ENCODE measurements at regions not wholly inside any gene's neighbourhood (a gene's known extent, or its start where the extent isn't known, plus 50 kb on each side); places are given as distances from the start of the nearest gene placed in this dataset.

DNA sequence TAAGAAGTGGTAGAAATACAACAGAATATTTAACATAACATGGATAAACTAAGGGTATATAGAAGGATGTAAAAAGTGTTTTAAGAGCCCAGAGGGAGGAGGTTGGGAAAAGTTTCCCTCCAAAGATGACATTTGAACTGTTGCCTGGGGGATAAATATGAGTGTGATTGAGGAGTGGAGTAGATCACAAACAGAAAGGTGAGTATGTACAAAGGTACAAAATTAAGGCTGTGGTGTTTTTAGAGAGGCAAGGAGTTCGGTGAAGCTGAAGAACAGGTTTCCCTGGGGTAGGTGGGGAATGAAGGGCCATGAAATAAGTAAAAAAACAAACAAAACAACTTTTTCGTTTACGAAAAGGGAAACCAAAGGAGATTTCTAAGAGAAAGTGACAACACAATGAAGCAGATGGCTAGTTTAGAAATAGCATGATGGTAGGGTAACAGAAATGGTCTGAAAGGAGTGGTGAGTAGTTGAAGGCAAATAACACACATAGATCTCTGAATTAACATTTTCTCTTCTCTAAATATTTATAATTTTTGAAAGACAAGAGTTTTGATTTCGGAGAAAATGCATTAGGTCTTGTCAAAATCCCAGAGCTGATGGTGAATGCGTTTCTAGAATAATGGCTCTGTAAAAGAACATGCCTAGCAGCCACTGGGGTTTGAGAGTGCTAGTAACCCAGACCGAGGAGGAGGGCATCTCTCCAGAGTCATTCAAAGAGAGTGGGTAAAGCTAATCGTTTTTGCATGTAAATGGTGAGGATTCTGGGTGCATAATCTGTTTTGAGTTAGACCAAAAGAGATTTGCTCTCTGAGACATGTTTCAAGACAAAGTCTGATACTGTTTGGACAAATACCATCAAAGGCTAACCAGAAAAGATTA lies 240.4 kb upstream of the DCN start:
- ChIA-PET POLR2A (ENCODE audit: low non-redundant PET) (no interaction called here), CTCF (no interaction called here)
- TF ChIP-seq, protein P1, sequence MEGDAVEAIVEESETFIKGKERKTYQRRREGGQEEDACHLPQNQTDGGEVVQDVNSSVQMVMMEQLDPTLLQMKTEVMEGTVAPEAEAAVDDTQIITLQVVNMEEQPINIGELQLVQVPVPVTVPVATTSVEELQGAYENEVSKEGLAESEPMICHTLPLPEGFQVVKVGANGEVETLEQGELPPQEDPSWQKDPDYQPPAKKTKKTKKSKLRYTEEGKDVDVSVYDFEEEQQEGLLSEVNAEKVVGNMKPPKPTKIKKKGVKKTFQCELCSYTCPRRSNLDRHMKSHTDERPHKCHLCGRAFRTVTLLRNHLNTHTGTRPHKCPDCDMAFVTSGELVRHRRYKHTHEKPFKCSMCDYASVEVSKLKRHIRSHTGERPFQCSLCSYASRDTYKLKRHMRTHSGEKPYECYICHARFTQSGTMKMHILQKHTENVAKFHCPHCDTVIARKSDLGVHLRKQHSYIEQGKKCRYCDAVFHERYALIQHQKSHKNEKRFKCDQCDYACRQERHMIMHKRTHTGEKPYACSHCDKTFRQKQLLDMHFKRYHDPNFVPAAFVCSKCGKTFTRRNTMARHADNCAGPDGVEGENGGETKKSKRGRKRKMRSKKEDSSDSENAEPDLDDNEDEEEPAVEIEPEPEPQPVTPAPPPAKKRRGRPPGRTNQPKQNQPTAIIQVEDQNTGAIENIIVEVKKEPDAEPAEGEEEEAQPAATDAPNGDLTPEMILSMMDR (conservative IDR thresholded peaks at IDR 0.05; ENCODE audit: low read depth) = no peak
- DNase-seq (ENCODE audit: low spot score) = no peak
- H3K27ac ChIP-seq = no peak overlapping the region

GRCh38 chr12:91422127-91422526 lies 239.5 kb upstream of the DCN start:
- DNase-seq (ENCODE audit: low spot score) = no peak
- no peak overlapping the region for H3K27ac ChIP-seq
- CTCF ChIA-PET = interaction anchor here (0.6 kb wide), 1 partner anchor 20 kb away, joined by 6 read pairs; no protein-coding TSS in a partner anchor
- TF ChIP-seq, protein P1 (conservative IDR thresholded peaks at IDR 0.05; ENCODE audit: low read depth) = no peak
- POLR2A ChIA-PET (ENCODE audit: low non-redundant PET) = no interaction called here

- POLR2A ChIA-PET (ENCODE audit: low non-redundant PET) = no interaction called here
- CTCF ChIA-PET = no interaction called here
- TF ChIP-seq, protein P1 (conservative IDR thresholded peaks at IDR 0.05; ENCODE audit: low read depth) = no peak
- no peak overlapping the region for H3K27ac ChIP-seq
- DNase-seq (ENCODE audit: low spot score) = no peak
Measured at GRCh38 chr12:91419809-91420208, 237.2 kb upstream of the DCN start.

DNA sequence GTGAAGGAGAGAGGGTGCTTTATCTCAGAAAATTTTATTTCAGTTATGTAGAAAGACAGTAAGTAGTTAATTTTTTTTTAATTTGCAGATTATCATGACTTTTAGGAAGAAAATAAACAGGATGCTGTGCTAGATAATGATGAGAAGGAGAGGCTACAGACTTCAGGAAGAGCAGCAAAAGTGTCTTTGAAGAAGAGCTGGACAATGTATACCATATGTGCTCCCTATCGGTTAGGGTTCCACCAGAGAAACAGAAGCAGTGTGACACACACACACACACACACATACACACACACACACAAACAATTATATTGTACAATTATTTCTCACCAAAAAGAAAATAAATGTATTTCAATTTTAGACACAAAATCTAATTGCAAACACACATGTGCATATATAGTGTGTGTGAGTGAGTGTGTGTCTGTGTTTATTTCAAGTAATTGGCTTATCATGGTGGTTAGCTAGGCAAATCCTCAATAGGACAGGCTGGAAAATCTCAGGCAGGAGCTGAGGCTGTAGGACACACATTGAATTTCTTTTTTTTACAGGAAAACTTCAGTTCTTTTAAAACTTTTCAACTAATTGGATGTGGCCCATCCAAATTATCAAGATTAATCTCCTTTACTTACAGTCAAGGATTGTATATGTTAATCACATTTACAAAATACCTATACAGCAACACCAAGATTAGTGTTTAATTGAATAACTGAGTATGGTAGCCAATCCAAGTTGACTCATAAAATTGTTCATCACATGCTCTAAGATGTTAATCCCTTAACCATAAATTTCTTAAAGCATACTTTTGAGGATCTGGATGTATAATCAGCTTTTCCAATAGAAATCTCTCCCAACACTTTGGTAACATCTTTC lies 235.8 kb upstream of the DCN start:
- CTCF ChIA-PET = no interaction called here
- TF ChIP-seq, protein P1 (conservative IDR thresholded peaks at IDR 0.05; ENCODE audit: low read depth) = no peak

GRCh38 chr12:91417650-91418049 lies 235.0 kb upstream of the DCN start:
- DNase-seq (ENCODE audit: low spot score) = no peak
- H3K27ac ChIP-seq = no peak overlapping the region
- ChIA-PET POLR2A (ENCODE audit: low non-redundant PET) (no interaction called here), CTCF (no interaction called here)
- TF ChIP-seq, protein P1 (conservative IDR thresholded peaks at IDR 0.05; ENCODE audit: low read depth) = no peak

More for the DNA sequence above, 235.8 kb upstream of the DCN start:
- DNase-seq (ENCODE audit: low spot score) = no peak
- POLR2A ChIA-PET (ENCODE audit: low non-redundant PET) = no interaction called here
- no peak overlapping the region for H3K27ac ChIP-seq

GRCh38 chr12:91414636-91415035 lies 232.0 kb upstream of the DCN start:
- no peak for DNase-seq (ENCODE audit: low spot score)
- H3K27ac ChIP-seq = no peak overlapping the region
- TF ChIP-seq, protein P1 (conservative IDR thresholded peaks at IDR 0.05; ENCODE audit: low read depth) = no peak
- POLR2A ChIA-PET (ENCODE audit: low non-redundant PET) = no interaction called here
- CTCF ChIA-PET = interaction anchor here (0.7 kb wide), 1 partner anchor 298 kb away, joined by 4 read pairs; no protein-coding TSS in a partner anchor

All from RWPE1 (cell line).